ENCODE measurements at regions not wholly inside any gene's neighbourhood (a gene's known extent, or its start where the extent isn't known, plus 50 kb on each side); places are given as distances from the start of the nearest gene placed in this dataset.

- Histone ChIP-seq H3K9me3 (ENCODE audit: insufficient read depth, low read length) (no peaks in the 10 kb centered on the region), H2AFZ (ENCODE audit: low read depth, low read length, severe bottlenecking) (no peak overlapping the region), H3K27ac (ENCODE audit: low read depth, low read length) (no peak overlapping the region), H4K20me1 (ENCODE audit: low read depth, low read length) (no peaks in the 10 kb centered on the region), H3K79me2 (ENCODE audit: insufficient read depth, low read length) (no peaks in the 10 kb centered on the region), H3K4me3 (ENCODE audit: insufficient read depth, low read length, poor library complexity, severe bottlenecking) (no peak overlapping the region), H3K9me2 (replicated peaks; ENCODE audit: insufficient read depth, low read length) (0 out of 2 replicates have a peak, but pooled peaks cover 2% of the 10 kb centered on the region), H3K36me3 (ENCODE audit: low read length) (no peaks in the 10 kb centered on the region), H3K9ac (ENCODE audit: low read length) (no peak overlapping the region), H3K4me2 (ENCODE audit: low read depth, low read length, poor library complexity, severe bottlenecking) (no peak overlapping the region), H3K27me3 (ENCODE audit: low read length) (no peaks in the 10 kb centered on the region), H3F3A (ENCODE audit: insufficient read depth) (no peaks in the 10 kb centered on the region)
- TF ChIP-seq EZH2phosphoT487 (conservative IDR thresholded peaks at IDR 0.05; ENCODE audit: low read length) (no peak), CTCF (IDR thresholded peaks at IDR 0.05; ENCODE audit: insufficient read depth, low read length, poor library complexity, severe bottlenecking) (no peak)
These were observed 58.6 kb upstream of the SLC38A4 start for GRCh38 chr12:46884362-46884761.

GRCh38 chr12:46886541-46887041 lies 60.8 kb upstream of the SLC38A4 start:
- H3K79me2 ChIP-seq (ENCODE audit: insufficient read depth, low read length) = no peaks in the 10 kb centered on the region
- no peaks in the 10 kb centered on the region for H3K27me3 ChIP-seq (ENCODE audit: low read length)
- no peak for TF ChIP-seq CTCF (IDR thresholded peaks at IDR 0.05; ENCODE audit: insufficient read depth, low read length, poor library complexity, severe bottlenecking)
- 0 out of 2 replicates have a peak, but pooled peaks cover 2% of the 10 kb centered on the region for H3K9me2 ChIP-seq (replicated peaks; ENCODE audit: insufficient read depth, low read length)
- no peaks in the 10 kb centered on the region for H4K20me1 ChIP-seq (ENCODE audit: low read depth, low read length)
- no peak overlapping the region for H3K4me2 ChIP-seq (ENCODE audit: low read depth, low read length, poor library complexity, severe bottlenecking)
- no peak overlapping the region for H3K4me3 ChIP-seq (ENCODE audit: insufficient read depth, low read length, poor library complexity, severe bottlenecking)
- no peaks in the 10 kb centered on the region for H3K9me3 ChIP-seq (ENCODE audit: insufficient read depth, low read length)
- H3K27ac ChIP-seq (ENCODE audit: low read depth, low read length) = no peak overlapping the region
- H2AFZ ChIP-seq (ENCODE audit: low read depth, low read length, severe bottlenecking) = no peak overlapping the region
- no peaks in the 10 kb centered on the region for H3F3A ChIP-seq (ENCODE audit: insufficient read depth)
- H3K9ac ChIP-seq (ENCODE audit: low read length) = no peak overlapping the region
- H3K36me3 ChIP-seq (ENCODE audit: low read length) = no peaks in the 10 kb centered on the region

- Histone ChIP-seq H3K36me3 (ENCODE audit: low read length) (no peaks in the 10 kb centered on the region), H4K20me1 (ENCODE audit: low read depth, low read length) (no peaks in the 10 kb centered on the region), H3K27me3 (ENCODE audit: low read length) (no peaks in the 10 kb centered on the region), H3F3A (ENCODE audit: insufficient read depth) (no peaks in the 10 kb centered on the region), H3K4me3 (ENCODE audit: insufficient read depth, low read length, poor library complexity, severe bottlenecking) (no peak overlapping the region), H3K27ac (ENCODE audit: low read depth, low read length) (no peak overlapping the region), H3K9ac (ENCODE audit: low read length) (no peak overlapping the region), H2AFZ (ENCODE audit: low read depth, low read length, severe bottlenecking) (no peak overlapping the region), H3K9me3 (ENCODE audit: insufficient read depth, low read length) (no peaks in the 10 kb centered on the region), H3K9me2 (replicated peaks; ENCODE audit: insufficient read depth, low read length) (no peaks in the 10 kb centered on the region), H3K79me2 (ENCODE audit: insufficient read depth, low read length) (no peaks in the 10 kb centered on the region), H3K4me2 (ENCODE audit: low read depth, low read length, poor library complexity, severe bottlenecking) (no peak overlapping the region)
- no peak for TF ChIP-seq CTCF (IDR thresholded peaks at IDR 0.05; ENCODE audit: insufficient read depth, low read length, poor library complexity, severe bottlenecking)
- no peak for TF ChIP-seq EZH2phosphoT487 (conservative IDR thresholded peaks at IDR 0.05; ENCODE audit: low read length)
These were observed 62.1 kb upstream of the SLC38A4 start for GRCh38 chr12:46887870-46888269.

Data from SU-DHL-6 (cell line).